Liver (tissue), 8 donors: ENCODE measurements at regions not wholly inside any gene's neighbourhood (a gene's known extent, or its start where the extent isn't known, plus 50 kb on each side); places are given as distances from the start of the nearest gene placed in this dataset.

Experiments used
- DNase-seq: peaks from one replicate; pipeline ENCODE4 v3.0.0-alpha.2; 2017; ENCODE audit warnings: low spot score
- H3K27ac ChIP-seq, 2 donors: one replicate each; pipeline ENCODE4 v1.7.0; 2013; ENCODE audit warnings: inconsistent platforms in 2 of 2, low read length in 2 of 2, control low read depth in 1 of 2, low read depth in 1 of 2, mild to moderate bottlenecking in 1 of 2
- H3K27me3 ChIP-seq, 4 donors: one replicate each; pipeline versions ENCODE4 v1.6.1 to v1.7.0; 2013; ENCODE audit warnings: low read length in 3 of 4, inconsistent platforms in 1 of 4, mild to moderate bottlenecking in 1 of 4, moderate library complexity in 1 of 4; ENCODE audit not compliant: control insufficient read depth in 4 of 4, insufficient read depth in 4 of 4
- H3K36me3 ChIP-seq, 4 donors: one replicate each; pipeline versions ENCODE4 v1.6.1 to v1.7.0; 2013; ENCODE audit warnings: low read length in 3 of 4, mild to moderate bottlenecking in 3 of 4, low read depth in 1 of 4, moderate library complexity in 1 of 4; ENCODE audit not compliant: control insufficient read depth in 4 of 4, insufficient read depth in 3 of 4
- H3K4me1 ChIP-seq, 4 donors: one replicate each; pipeline versions ENCODE4 v1.6.1 to v1.7.0; 2013; ENCODE audit warnings: low read length in 3 of 4, mild to moderate bottlenecking in 3 of 4, moderate library complexity in 1 of 4; ENCODE audit not compliant: control insufficient read depth in 4 of 4, insufficient read depth in 4 of 4
- H3K4me3 ChIP-seq, 3 donors: one replicate each; pipeline versions ENCODE4 v1.6.1 to v1.7.0; 2013; ENCODE audit warnings: low read length in 3 of 3, control low read depth in 1 of 3, low read depth in 1 of 3, mild to moderate bottlenecking in 1 of 3
- H3K9ac ChIP-seq, 2 donors: one replicate each; pipeline ENCODE4 v1.7.0; 2013; ENCODE audit warnings: low read length in 2 of 2, mild to moderate bottlenecking in 2 of 2, moderate library complexity in 2 of 2, control low read depth in 1 of 2, low read depth in 1 of 2
- H3K9me3 ChIP-seq, 4 donors: one replicate each; pipeline versions ENCODE4 v1.6.1 to v1.7.0; 2013; ENCODE audit warnings: low read length in 3 of 4; ENCODE audit not compliant: control insufficient read depth in 4 of 4
- CTCF ChIP-seq: fragments of 150-350 bp; IDR thresholded peaks from 2 replicates; pipeline ENCODE4 v1.5.1; 2017; ENCODE audit warnings: improper control_type of control experiment, low read depth, low read length; ENCODE audit not compliant: missing input control
- EGR1 ChIP-seq, 2 donors: IDR thresholded peaks; 2 replicates each; pipeline ENCODE4 v1.6.1; 2016 to 2018; ENCODE audit warnings: antibody characterized with exemption in 2 of 2, low read depth in 2 of 2
- FOXA1 ChIP-seq: IDR thresholded peaks from 2 replicates; pipeline ENCODE4 v1.6.1; 2016; ENCODE audit warnings: antibody characterized with exemption
- FOXA2 ChIP-seq: IDR thresholded peaks from 2 replicates; pipeline ENCODE4 v1.6.1; 2016; ENCODE audit warnings: antibody characterized with exemption
- GABPA ChIP-seq, 2 donors: IDR thresholded peaks in 1 of 2; conservative IDR thresholded peaks in 1 of 2; 2 replicates each; pipeline ENCODE4 v1.6.1; 2016; ENCODE audit warnings: antibody characterized with exemption in 2 of 2, mild to moderate bottlenecking in 1 of 2, moderate library complexity in 1 of 2
- HNF4A ChIP-seq, 2 donors: conservative IDR thresholded peaks; 2 replicates each; pipeline ENCODE4 v1.6.1; 2016; ENCODE audit warnings: antibody characterized with exemption in 2 of 2, mild to moderate bottlenecking in 2 of 2
- HNF4G ChIP-seq: IDR thresholded peaks from 2 replicates; pipeline ENCODE4 v1.6.1; 2016; ENCODE audit warnings: antibody characterized with exemption
- JUND ChIP-seq, 2 donors: IDR thresholded peaks; 2 replicates each; pipeline ENCODE4 v1.6.1; 2016; ENCODE audit warnings: antibody characterized with exemption in 2 of 2
- MAX ChIP-seq: IDR thresholded peaks from 2 replicates; pipeline ENCODE4 v1.6.1; 2016; ENCODE audit warnings: antibody characterized with exemption
- NR2F2 ChIP-seq: IDR thresholded peaks from 2 replicates; pipeline ENCODE4 v1.6.1; 2016; ENCODE audit warnings: antibody characterized with exemption
- RAD21 ChIP-seq, 2 donors: IDR thresholded peaks; 2 replicates each; pipeline ENCODE4 v1.6.1; 2016; ENCODE audit warnings: antibody characterized with exemption in 2 of 2, mild to moderate bottlenecking in 2 of 2
- REST ChIP-seq: IDR thresholded peaks from 2 replicates; pipeline ENCODE4 v1.6.1; 2016; ENCODE audit warnings: antibody characterized with exemption, mild to moderate bottlenecking
- SP1 ChIP-seq: IDR thresholded peaks from 2 replicates; pipeline ENCODE4 v1.6.1; 2018; ENCODE audit warnings: antibody characterized with exemption, mild to moderate bottlenecking
- TAF1 ChIP-seq: conservative IDR thresholded peaks from 2 replicates; pipeline ENCODE4 v1.6.1; 2016; ENCODE audit warnings: antibody characterized with exemption, mild to moderate bottlenecking
- YY1 ChIP-seq: IDR thresholded peaks from 2 replicates; pipeline ENCODE4 v1.6.1; 2016; ENCODE audit warnings: antibody characterized with exemption, mild to moderate bottlenecking
- ZBTB33 ChIP-seq: IDR thresholded peaks from 2 replicates; pipeline ENCODE4 v1.6.1; 2016; ENCODE audit warnings: antibody characterized with exemption
- WGBS: extraction: QIAGEN DNeasy Blood & Tissue Kit; methylation state at CpG from one replicate; pipeline ENCODE4 v1.1.7; 2013; 5-methylcytosine and 5-hydroxymethylcytosine counted together
- donor health status: healthy.
- donor health status: healthy.
- donor health status: healthy.
- donor health status: healthy.
- donor health status: healthy.

GRCh38 chrX:112223391-112223790 is 140.8 kb upstream of the TRPC5 start:
- H3K36me3 ChIP-seq = no peaks in the 10 kb centered on the region
- 86% methylated on average over 2 of the region's 2 CpGs for WGBS

GRCh38 chrX:112218388-112218787 is 135.8 kb upstream of the TRPC5 start:
- Histone ChIP-seq H3K27ac (no peak overlapping the region), H3K4me1 (no peaks in the 10 kb centered on the region), H3K36me3 (no peaks in the 10 kb centered on the region), H3K9me3 (no peaks in the 10 kb centered on the region), H3K27me3 (peaks cover 0 to 2% (median 0%) of the 10 kb centered on the region in 4 donors), H3K4me3 (no peak overlapping the region), H3K9ac (no peak overlapping the region)
- 93% methylated on average over 4 of the region's 4 CpGs for WGBS
- DNase-seq = no peak
- TF ChIP-seq HNF4G (no peak), HNF4A (conservative IDR thresholded peaks at IDR 0.05) (no peak), REST (no peak), JUND (IDR thresholded peaks at IDR 0.05) (no peak), YY1 (no peak), GABPA (IDR thresholded peaks at IDR 0.05 in 1 of 2, conservative IDR thresholded peaks at IDR 0.05 in 1 of 2) (no peak), MAX (no peak), RAD21 (IDR thresholded peaks at IDR 0.05) (no peak)

More at GRCh38 chrX:112223391-112223790, 140.8 kb upstream of the TRPC5 start:
- Histone ChIP-seq H3K4me1 (no peaks in the 10 kb centered on the region), H3K27me3 (no peaks in the 10 kb centered on the region), H3K27ac (no peak overlapping the region), H3K9me3 (no peaks in the 10 kb centered on the region), H3K9ac (no peak overlapping the region), H3K4me3 (no peak overlapping the region)
- no peak for DNase-seq
- TF ChIP-seq EGR1 (IDR thresholded peaks at IDR 0.05; ENCODE audit: low read depth in 2 of 2) = no peak
- TF ChIP-seq HNF4A (conservative IDR thresholded peaks at IDR 0.05) = no peak
- TF ChIP-seq FOXA2 = no peak
- no peak for TF ChIP-seq HNF4G
- no peak for TF ChIP-seq RAD21 (IDR thresholded peaks at IDR 0.05)
- TF ChIP-seq TAF1 = no peak
- no peak for TF ChIP-seq FOXA1

- 90% methylated on average over 3 of the region's 3 CpGs for WGBS
- DNase-seq = no peak
- Histone ChIP-seq H3K36me3 (no peaks in the 10 kb centered on the region), H3K27ac (no peak overlapping the region), H3K9me3 (no peaks in the 10 kb centered on the region), H3K27me3 (no peaks in the 10 kb centered on the region), H3K4me3 (no peak overlapping the region), H3K9ac (no peak overlapping the region), H3K4me1 (no peaks in the 10 kb centered on the region)
- TF ChIP-seq GABPA (IDR thresholded peaks at IDR 0.05 in 1 of 2, conservative IDR thresholded peaks at IDR 0.05 in 1 of 2) (no peak), FOXA2 (no peak), REST (no peak), MAX (no peak), RAD21 (IDR thresholded peaks at IDR 0.05) (no peak), SP1 (no peak), YY1 (no peak), FOXA1 (no peak), CTCF (no peak), ZBTB33 (no peak), HNF4A (conservative IDR thresholded peaks at IDR 0.05) (no peak), EGR1 (IDR thresholded peaks at IDR 0.05; ENCODE audit: low read depth in 2 of 2) (no peak), TAF1 (no peak), NR2F2 (no peak)
Measured at GRCh38 chrX:112211459-112211858, 128.9 kb upstream of the TRPC5 start.
